SH-SY5Y (cell line): ENCODE measurements at regions not wholly inside any gene's neighbourhood (a gene's known extent, or its start where the extent isn't known, plus 50 kb on each side); places are given as distances from the start of the nearest gene placed in this dataset.

Experiments used
- GATA2 ChIP-seq: IDR thresholded peaks from 2 replicates; pipeline ENCODE4 v1.6.1; 2011; ENCODE audit warnings: mild to moderate bottlenecking, low read depth, low read length
- GATA3 ChIP-seq: IDR thresholded peaks from 2 replicates; pipeline ENCODE4 v1.6.1; 2011; ENCODE audit warnings: low read depth, mild to moderate bottlenecking, low read length, moderate library complexity

GRCh38 chr15:22243440-22244130 is 163.3 kb downstream of the OR4M2 start:
- TF ChIP-seq GATA2 = no peak
- no peak for TF ChIP-seq GATA3

- TF ChIP-seq GATA2 (no peak), GATA3 (no peak)
Measured at GRCh38 chr15:22251422-22251821, 171.1 kb downstream of the OR4M2 start.

- TF ChIP-seq GATA2 (no peak), GATA3 (no peak)
Measured at GRCh38 chr15:22253676-22254408, 173.5 kb downstream of the OR4M2 start.

- no peak for TF ChIP-seq GATA2
- TF ChIP-seq GATA3 = no peak
Measured at GRCh38 chr15:22257047-22258008, 177.0 kb downstream of the OR4M2 start.

- TF ChIP-seq GATA3 (no peak), GATA2 (no peak)
Measured at GRCh38 chr15:22258009-22258397, 177.7 kb downstream of the OR4M2 start.

GRCh38 chr15:22258398-22259150 is 178.2 kb downstream of the OR4M2 start:
- TF ChIP-seq GATA3 (no peak), GATA2 (no peak)

- TF ChIP-seq GATA2 (no peak), GATA3 (no peak)
Measured at GRCh38 chr15:22259881-22260421, 179.6 kb downstream of the OR4M2 start.

- no peak for TF ChIP-seq GATA3
- TF ChIP-seq GATA2 = no peak
Measured at GRCh38 chr15:22262613-22263020, 182.3 kb downstream of the OR4M2 start.

GRCh38 chr15:22263738-22264137 is 183.4 kb downstream of the OR4M2 start:
- TF ChIP-seq GATA2 = no peak
- no peak for TF ChIP-seq GATA3

- TF ChIP-seq GATA2 = no peak
- no peak for TF ChIP-seq GATA3
Measured at GRCh38 chr15:22265056-22265945, 185.0 kb downstream of the OR4M2 start.

GRCh38 chr15:22265970-22266369 is 185.6 kb downstream of the OR4M2 start:
- TF ChIP-seq GATA2 (no peak), GATA3 (no peak)

- TF ChIP-seq GATA2 (no peak), GATA3 (no peak)
Measured at GRCh38 chr15:22267761-22268160, 187.4 kb downstream of the OR4M2 start.
